ENCODE measurements at regions not wholly inside any gene's neighbourhood (a gene's known extent, or its start where the extent isn't known, plus 50 kb on each side); places are given as distances from the start of the nearest gene placed in this dataset.

DNA sequence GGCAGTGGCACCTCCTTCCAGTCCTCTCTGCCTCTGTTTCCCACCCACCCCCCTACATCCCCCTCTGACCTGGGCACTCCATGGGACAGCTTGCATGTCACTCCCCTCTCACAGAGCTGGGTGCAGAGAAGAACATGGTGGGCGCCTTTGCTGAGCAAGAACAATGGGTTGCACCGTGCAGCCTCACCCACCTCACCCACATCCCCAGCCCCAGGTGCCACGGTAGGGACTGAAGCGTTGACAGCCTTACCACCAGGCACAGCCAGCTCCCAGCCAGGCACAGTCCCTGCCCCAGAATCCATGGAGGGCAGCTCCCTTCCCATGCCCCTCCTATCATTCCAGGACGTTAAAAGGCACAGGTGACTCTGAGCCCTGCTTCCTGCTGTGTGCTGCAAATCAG lies 93.1 kb upstream of the VSTM2B start:
- no peak for DNase-seq

DNA sequence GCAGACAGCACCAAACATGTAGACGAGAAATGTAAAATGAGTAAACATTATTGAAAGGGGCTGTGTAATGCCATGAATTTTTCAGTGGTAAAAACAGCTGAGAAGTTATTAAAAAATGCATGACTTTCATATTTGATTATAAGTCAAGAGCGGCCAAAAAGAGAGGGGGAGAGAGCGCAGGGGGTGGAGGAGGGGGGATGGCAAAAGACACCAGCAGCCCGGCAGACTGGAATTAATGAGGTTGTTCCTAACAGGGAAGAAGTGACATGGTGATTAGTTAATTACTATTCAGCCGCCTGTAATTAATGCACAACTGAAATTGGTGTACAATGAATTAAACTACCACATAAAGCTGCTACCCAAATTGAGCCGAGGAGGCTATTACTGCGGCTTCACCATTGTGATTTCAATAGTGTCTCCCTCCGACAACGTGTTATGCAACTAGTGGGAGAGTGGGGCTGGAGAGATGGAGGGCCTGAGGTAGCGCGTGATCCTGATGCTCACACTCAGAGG lies 89.1 kb upstream of the VSTM2B start:
- DNase-seq = no peak

- DNase-seq = no peak
Observed at GRCh38 chr19:29439021-29439420, 86.8 kb upstream of the VSTM2B start.

DNA sequence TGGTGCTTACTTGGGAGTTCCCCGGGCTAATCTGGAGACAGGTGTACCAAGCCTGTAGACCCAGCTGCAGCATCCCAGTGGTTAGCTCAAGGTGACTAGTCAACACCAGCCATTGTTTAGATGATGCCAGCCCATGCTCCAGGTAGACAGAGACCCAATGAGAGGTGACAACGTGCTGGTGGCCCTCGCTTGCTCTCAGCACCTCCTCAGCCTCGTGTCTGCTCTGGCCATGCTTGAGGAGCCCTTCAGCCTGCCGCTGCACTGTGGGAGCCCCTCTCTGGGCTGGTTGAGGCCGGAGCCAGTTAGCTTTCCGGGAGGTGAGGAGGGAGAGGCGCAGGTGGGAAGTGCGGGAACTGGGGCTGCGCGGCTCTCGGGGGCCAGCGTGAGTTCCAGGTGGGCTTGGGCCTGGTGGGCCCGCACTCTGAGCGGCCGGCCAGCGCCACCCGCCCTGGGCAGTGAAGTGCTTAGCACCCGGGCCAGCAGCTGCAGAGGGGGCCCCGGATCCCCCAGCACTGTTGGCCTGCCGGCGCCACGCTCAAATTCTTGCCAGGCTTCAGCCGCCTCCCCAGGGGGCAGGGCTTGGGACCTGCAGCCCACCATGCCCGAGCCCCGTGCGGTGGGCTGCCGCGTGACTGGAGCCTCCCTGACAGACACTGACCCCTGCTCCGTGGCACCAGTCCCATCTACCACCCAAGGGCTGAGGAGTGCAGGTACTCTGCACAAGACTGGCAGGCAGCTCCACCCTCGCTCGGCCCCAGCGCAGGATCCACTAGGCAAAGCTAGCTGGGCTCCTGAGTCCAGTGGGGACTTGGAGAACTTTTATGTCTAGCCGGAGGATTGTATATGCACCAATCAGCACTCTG lies 85.9 kb upstream of the VSTM2B start:
- no peak for DNase-seq

GRCh38 chr19:29442094-29442493 lies 83.7 kb upstream of the VSTM2B start:
- DNase-seq = no peak

- no peak for DNase-seq
Observed at GRCh38 chr19:29442910-29443309, 82.9 kb upstream of the VSTM2B start.

DNA sequence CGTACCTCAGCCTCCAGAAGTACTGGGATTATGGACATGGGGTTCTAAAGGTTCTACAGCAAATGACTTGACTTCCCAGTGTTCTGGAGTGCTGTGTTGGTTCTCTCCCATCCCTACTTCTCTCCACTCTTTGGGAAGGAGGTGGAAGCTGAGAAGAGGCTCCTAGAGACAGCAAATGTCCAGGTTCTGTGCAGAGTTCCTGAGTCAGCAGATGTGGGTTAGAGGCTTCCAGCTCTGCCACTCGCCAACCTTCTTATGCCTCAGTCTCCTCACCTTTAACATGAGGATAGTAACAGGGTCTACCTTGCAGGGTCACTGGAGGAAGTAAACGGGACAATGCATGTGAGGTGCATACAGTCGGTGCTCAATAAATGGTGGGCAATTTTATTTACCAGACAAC lies 80.5 kb upstream of the VSTM2B start:
- DNase-seq = no peak

- DNase-seq = no peak
Observed at GRCh38 chr19:29446361-29446760, 79.4 kb upstream of the VSTM2B start.

GRCh38 chr19:29448046-29448445 lies 77.7 kb upstream of the VSTM2B start:
- DNase-seq = no peak

- DNase-seq = no peak
Observed at GRCh38 chr19:29449371-29449770, 76.4 kb upstream of the VSTM2B start.

- DNase-seq = no peak
Observed at GRCh38 chr19:29450306-29450705, 75.5 kb upstream of the VSTM2B start.

GRCh38 chr19:29450812-29451211 lies 75.0 kb upstream of the VSTM2B start:
- no peak for DNase-seq

DNA sequence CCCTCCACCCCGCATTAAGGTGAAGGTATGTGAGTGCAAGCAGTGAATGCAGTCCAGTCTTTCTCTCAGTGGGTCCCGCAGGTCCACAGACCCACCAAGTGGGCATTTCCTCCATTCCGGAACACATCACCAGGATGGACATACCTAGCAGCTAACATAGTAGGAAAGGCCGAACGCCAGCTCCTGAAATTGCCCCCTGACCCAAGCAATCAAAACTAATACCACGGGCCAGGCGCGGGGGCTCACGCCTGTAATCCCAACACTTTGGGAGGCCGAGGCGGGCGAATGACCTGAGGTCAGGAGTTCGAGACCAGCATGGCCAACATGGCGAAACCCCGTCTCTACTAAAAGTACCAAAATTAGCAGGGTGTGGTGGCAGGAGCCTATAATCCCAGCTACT lies 71.7 kb upstream of the VSTM2B start:
- DNase-seq = no peak

DNA sequence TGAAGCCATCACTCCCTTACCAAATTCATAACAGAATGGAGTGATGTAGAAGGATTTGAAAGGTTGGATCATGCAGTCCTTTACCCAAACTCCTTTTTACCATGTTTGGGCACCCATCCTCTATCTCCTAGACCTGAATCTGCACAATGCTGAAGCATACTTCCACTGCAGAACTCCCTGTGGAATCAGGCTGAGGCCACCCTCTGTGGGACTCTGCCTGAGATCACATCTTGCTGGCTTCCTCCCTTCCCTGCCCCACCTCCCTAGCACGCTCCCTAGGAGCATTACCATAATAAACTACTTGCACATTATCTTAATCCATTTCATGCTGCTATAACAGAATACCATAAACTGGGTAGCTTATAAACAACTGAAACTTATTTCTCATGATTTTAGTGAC lies 68.4 kb upstream of the VSTM2B start:
- DNase-seq = no peak

DNA sequence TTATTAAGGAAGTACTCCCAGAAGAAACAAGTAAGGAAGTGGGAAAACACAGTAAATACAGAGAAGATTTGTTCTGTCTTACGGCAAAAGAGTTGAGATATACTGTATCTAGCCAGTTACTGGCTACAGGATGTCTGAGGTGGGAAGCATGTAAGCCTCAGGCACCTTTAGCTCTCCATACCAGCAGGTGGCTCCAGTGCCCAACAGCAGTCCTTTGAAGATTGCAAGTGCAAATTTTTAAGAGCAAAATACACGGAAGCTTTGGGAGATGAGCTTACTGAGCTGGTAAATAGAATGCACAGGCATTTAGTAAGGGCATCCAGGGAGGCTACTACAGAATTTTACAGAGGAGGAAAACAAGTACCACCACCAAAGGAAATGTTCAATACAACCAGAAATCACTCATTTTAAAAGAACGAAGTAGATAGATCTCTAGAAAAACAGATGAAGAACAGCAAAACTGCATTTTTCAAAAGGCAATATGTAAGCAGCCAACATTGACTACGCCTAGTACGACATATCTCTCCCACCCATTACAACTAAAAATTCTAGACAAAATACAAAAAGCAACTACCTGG lies 57.9 kb upstream of the VSTM2B start:
- DNase-seq = peak; percentile 36

DNA sequence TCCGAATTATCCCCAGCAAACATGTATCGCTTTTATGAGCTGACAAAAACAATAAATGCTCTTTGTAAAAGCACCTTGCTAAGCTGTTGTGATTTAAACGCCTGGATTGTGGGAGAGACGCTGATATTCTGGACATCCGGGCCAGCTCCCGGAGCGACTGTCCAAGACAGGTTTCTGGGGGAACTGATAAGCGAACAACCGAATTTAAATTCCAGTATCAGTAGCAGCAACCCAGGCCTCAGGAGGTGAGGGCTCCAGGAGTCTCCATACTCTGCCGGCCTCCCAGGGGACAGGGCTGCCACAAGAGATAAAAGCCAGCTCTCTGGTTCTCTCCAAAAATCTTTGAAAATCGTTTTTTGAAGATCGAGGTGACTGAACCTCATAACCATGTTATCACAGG lies 50.3 kb upstream of the VSTM2B start:
- DNase-seq = no peak
